BLaER1 treated with 17β-estradiol and CSF1 and Interleukin-3, amounts not matched to agents 10 nM and 100 nM (cell line): ENCODE measurements at regions not wholly inside any gene's neighbourhood (a gene's known extent, or its start where the extent isn't known, plus 50 kb on each side); places are given as distances from the start of the nearest gene placed in this dataset.

ENCODE experiments used
- H3K27ac ChIP-seq, 11 experiments: shearing (Covaris generic); formaldehyde crosslinking; 2 replicates each; pipeline ENCODE4 v1.8.1; 2022
- H3K27me3 ChIP-seq, 11 experiments: shearing (Covaris generic); formaldehyde crosslinking; 2 replicates each; pipeline ENCODE4 v1.8.1; 2022
- H3K36me3 ChIP-seq, 11 experiments: shearing (Covaris generic); formaldehyde crosslinking; 2 replicates each; pipeline ENCODE4 v1.8.1; 2022
- H3K4me1 ChIP-seq, 10 experiments: shearing (Covaris generic); formaldehyde crosslinking; 2 replicates each; pipeline ENCODE4 v1.8.1; 2022
- H3K4me2 ChIP-seq, 11 experiments: shearing (Covaris generic); formaldehyde crosslinking; 2 replicates each; pipeline ENCODE4 v1.8.1; 2022
- H3K4me3 ChIP-seq, 10 experiments: shearing (Covaris generic); formaldehyde crosslinking; 2 replicates each; pipeline ENCODE4 v1.8.1; 2022
- H3K9ac ChIP-seq, 11 experiments: shearing (Covaris generic); formaldehyde crosslinking; 2 replicates each; pipeline ENCODE4 v1.8.1; 2022
- H3K9me3 ChIP-seq, 11 experiments: shearing (Covaris generic); formaldehyde crosslinking; replicated peaks in 1 of 11; 2 replicates each; pipeline ENCODE4 v1.8.1; 2022
- H4K20me1 ChIP-seq, 11 experiments: shearing (Covaris generic); formaldehyde crosslinking; 2 replicates each; pipeline ENCODE4 v1.8.1; 2022
- Cebpa-rat ChIP-seq, 11 experiments: shearing (Covaris generic); IDR thresholded peaks; 2 replicates each; pipeline ENCODE4 v1.8.1; 2022

- Histone ChIP-seq H3K36me3 (no peaks in the 10 kb centered on the region), H3K9me3 (peaks cover 16 to 31% (median 20%) of the 10 kb centered on the region in 11 experiments; a peak in 19 of 22 replicates), H4K20me1 (no peaks in the 10 kb centered on the region), H3K4me2 (peak overlapping the region; percentile 5 to 81 (median 60); a peak in 19 of 22 replicates), H3K9ac (no peak overlapping the region), H3K27ac (no peak overlapping the region), H3K27me3 (no peaks in the 10 kb centered on the region), H3K4me1 (peaks cover 0 to 16% (median 12%) of the 10 kb centered on the region in 10 experiments; a peak in 18 of 20 replicates), H3K4me3 (no peak overlapping the region; a peak in 1 of 20 replicates)
- TF ChIP-seq Cebpa-rat (IDR thresholded peaks at IDR 0.05), result no peak
Measured at GRCh38 chr20:40073535-40074111, 615.4 kb downstream of the MAFB start.

DNA sequence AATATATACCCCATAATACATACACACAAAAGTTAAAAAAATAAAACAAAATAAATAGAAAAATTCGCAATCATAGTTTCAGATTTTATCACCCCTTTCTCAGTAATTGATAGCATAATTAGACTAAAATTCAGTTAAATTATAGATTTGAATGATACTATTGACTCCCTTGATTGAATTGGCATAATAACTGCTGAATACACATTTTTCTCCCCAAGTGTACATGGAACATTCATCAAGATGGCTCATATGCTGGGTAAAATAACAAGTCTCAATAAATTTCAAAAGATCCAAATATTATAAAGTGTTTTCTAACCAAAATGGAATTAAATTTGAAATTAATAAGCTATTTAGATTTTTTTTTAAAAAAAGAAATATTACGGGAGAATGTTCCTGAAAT lies 616.1 kb downstream of the MAFB start:
- no peaks in the 10 kb centered on the region for H3K27me3 ChIP-seq
- H3K4me2 ChIP-seq, result peak overlapping the region in 6 of 11 experiments; percentile 53 to 81 (median 66); a peak in 7 of 22 replicates
- peaks cover 0 to 16% (median 12%) of the 10 kb centered on the region in 10 experiments; a peak in 18 of 20 replicates for H3K4me1 ChIP-seq
- no peak overlapping the region for H3K27ac ChIP-seq
- no peak for TF ChIP-seq Cebpa-rat (IDR thresholded peaks at IDR 0.05)
- no peak overlapping the region for H3K9ac ChIP-seq
- H3K4me3 ChIP-seq, result no peak overlapping the region
- no peaks in the 10 kb centered on the region for H4K20me1 ChIP-seq
- H3K9me3 ChIP-seq, result peaks cover 23 to 38% (median 27%) of the 10 kb centered on the region in 11 experiments; a peak in 19 of 22 replicates
- no peaks in the 10 kb centered on the region for H3K36me3 ChIP-seq

DNA sequence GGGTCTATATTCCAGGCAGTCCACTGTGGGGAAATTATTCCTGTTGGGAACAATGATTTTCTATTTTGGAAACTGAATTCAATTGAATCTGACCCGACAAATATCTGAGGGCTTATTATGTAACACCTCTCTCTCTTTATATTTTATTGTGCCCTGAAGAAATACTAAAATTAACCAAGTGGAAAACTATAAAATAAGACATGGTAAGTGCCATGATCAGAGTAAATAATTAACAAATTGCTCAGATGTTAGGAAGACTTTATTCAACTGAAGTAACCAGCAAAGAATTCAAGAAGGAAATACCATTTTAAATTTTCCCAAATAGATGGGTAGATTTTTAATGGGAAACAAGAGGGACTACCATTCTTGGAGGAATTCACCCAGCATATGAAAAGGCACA lies 632.9 kb downstream of the MAFB start:
- peaks cover 0 to under 1% (median 0%) of the 10 kb centered on the region in 10 experiments; a peak in 1 of 20 replicates for H3K4me1 ChIP-seq
- no peak overlapping the region for H3K27ac ChIP-seq
- H3K9me3 ChIP-seq, result peaks cover 14 to 30% (median 27%) of the 10 kb centered on the region in 11 experiments
- no peaks in the 10 kb centered on the region for H3K27me3 ChIP-seq
- H4K20me1 ChIP-seq, result no peaks in the 10 kb centered on the region
- no peaks in the 10 kb centered on the region for H3K36me3 ChIP-seq
- no peak overlapping the region for H3K4me2 ChIP-seq
- no peak overlapping the region for H3K4me3 ChIP-seq
- H3K9ac ChIP-seq, result no peak overlapping the region
- TF ChIP-seq Cebpa-rat (IDR thresholded peaks at IDR 0.05), result no peak

- H3K9ac ChIP-seq, result no peak overlapping the region
- H3K9me3 ChIP-seq, result peaks cover 10 to 25% (median 23%) of the 10 kb centered on the region in 11 experiments
- H3K4me3 ChIP-seq, result no peak overlapping the region
- H3K4me2 ChIP-seq, result no peak overlapping the region
- TF ChIP-seq Cebpa-rat (IDR thresholded peaks at IDR 0.05), result no peak
- peaks cover 0 to 5% (median 0%) of the 10 kb centered on the region in 10 experiments; a peak in 3 of 20 replicates for H3K4me1 ChIP-seq
- H4K20me1 ChIP-seq, result no peaks in the 10 kb centered on the region
- H3K27ac ChIP-seq, result no peak overlapping the region
- H3K36me3 ChIP-seq, result no peaks in the 10 kb centered on the region
- H3K27me3 ChIP-seq, result no peaks in the 10 kb centered on the region
Measured at GRCh38 chr20:40055711-40056110, 633.3 kb downstream of the MAFB start.

DNA sequence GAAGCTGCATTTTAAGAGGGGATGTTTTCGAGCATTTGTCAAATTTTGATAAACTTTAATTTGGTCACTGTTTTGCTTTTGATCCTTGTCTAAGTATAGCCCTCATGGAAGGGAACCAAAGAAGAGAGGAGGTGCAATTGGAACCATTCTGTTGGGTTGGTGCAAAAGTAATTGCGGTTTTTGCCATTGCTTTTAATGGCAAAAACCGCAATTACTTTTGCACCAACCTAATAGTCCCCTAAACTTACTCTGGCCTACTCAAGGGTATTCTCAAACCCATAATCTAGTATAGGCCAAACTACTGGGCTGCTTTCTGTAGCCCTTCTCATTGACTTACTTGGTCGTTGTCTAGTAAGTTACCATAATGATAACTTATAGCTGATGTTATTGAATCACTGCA lies 634.7 kb downstream of the MAFB start:
- H3K4me3 ChIP-seq, result no peak overlapping the region
- H4K20me1 ChIP-seq, result no peaks in the 10 kb centered on the region
- TF ChIP-seq Cebpa-rat (IDR thresholded peaks at IDR 0.05), result no peak
- H3K9ac ChIP-seq, result no peak overlapping the region
- H3K27ac ChIP-seq, result no peak overlapping the region
- H3K4me2 ChIP-seq, result no peak overlapping the region
- no peaks in the 10 kb centered on the region for H3K36me3 ChIP-seq
- peaks cover 0 to 11% (median 9%) of the 10 kb centered on the region in 11 experiments; a peak in 11 of 22 replicates for H3K9me3 ChIP-seq
- H3K4me1 ChIP-seq, result peaks cover 0 to 16% (median 0%) of the 10 kb centered on the region in 10 experiments; a peak in 4 of 20 replicates
- no peaks in the 10 kb centered on the region for H3K27me3 ChIP-seq

GRCh38 chr20:40050596-40050995 lies 638.4 kb downstream of the MAFB start:
- Histone ChIP-seq H3K27ac (peak overlapping the region in 3 of 11 experiments; percentile 61 to 84 (median 82); a peak in 4 of 22 replicates), H3K9me3 (no peaks in the 10 kb centered on the region), H3K9ac (0 out of 22 replicates have a peak overlapping the region, but pooled peaks of 1 of the 11 experiments have one; percentile 67), H3K4me2 (peak overlapping the region in 2 of 11 experiments; percentile 50 to 70; a peak in 4 of 22 replicates), H3K36me3 (no peaks in the 10 kb centered on the region), H3K4me3 (no peak overlapping the region), H3K4me1 (peaks cover 0 to 26% (median 0%) of the 10 kb centered on the region in 10 experiments; a peak in 4 of 20 replicates), H4K20me1 (no peaks in the 10 kb centered on the region), H3K27me3 (no peaks in the 10 kb centered on the region)
- TF ChIP-seq Cebpa-rat (IDR thresholded peaks at IDR 0.05), result no peak

GRCh38 chr20:40049854-40050253 lies 639.2 kb downstream of the MAFB start:
- H3K4me3 ChIP-seq, result no peak overlapping the region
- H4K20me1 ChIP-seq, result no peaks in the 10 kb centered on the region
- H3K9me3 ChIP-seq, result no peaks in the 10 kb centered on the region
- peaks cover 0 to 26% (median 0%) of the 10 kb centered on the region in 10 experiments; a peak in 4 of 20 replicates for H3K4me1 ChIP-seq
- peak overlapping the region in 1 of 11 experiments; percentile 67; a peak in 1 of 22 replicates for H3K9ac ChIP-seq
- TF ChIP-seq Cebpa-rat (IDR thresholded peaks at IDR 0.05), result no peak
- H3K4me2 ChIP-seq, result peak overlapping the region in 2 of 11 experiments; percentile 53 to 70; a peak in 4 of 22 replicates
- H3K36me3 ChIP-seq, result no peaks in the 10 kb centered on the region
- H3K27me3 ChIP-seq, result no peaks in the 10 kb centered on the region
- H3K27ac ChIP-seq, result peak overlapping the region in 3 of 11 experiments; percentile 61 to 84 (median 82); a peak in 6 of 22 replicates

GRCh38 chr20:40046703-40047102 lies 642.3 kb downstream of the MAFB start:
- no peak overlapping the region for H3K27ac ChIP-seq
- no peak overlapping the region for H3K4me2 ChIP-seq
- no peak for TF ChIP-seq Cebpa-rat (IDR thresholded peaks at IDR 0.05)
- peaks cover 0 to 26% (median 0%) of the 10 kb centered on the region in 10 experiments; a peak in 4 of 20 replicates for H3K4me1 ChIP-seq
- H4K20me1 ChIP-seq, result no peaks in the 10 kb centered on the region
- no peaks in the 10 kb centered on the region for H3K9me3 ChIP-seq
- H3K4me3 ChIP-seq, result no peak overlapping the region
- no peaks in the 10 kb centered on the region for H3K36me3 ChIP-seq
- H3K27me3 ChIP-seq, result no peaks in the 10 kb centered on the region
- H3K9ac ChIP-seq, result no peak overlapping the region

DNA sequence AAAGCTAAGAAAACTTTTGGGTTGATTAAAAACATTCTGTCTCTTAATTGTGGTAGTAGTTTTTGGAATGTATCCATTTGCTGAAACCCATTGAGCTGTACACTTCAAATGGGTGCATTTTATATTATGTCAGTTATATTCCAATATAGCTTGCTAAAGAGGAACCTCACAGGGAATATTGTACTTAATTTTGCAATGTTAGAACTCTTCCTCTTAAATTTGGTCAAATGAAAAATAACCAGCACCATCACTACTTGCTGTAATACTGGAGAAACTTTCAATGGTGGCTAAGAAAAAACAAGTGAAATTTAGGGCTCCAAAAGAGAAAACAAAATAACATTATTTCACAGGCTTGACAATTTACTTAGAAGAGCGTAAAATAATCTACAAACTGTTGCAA lies 651.5 kb downstream of the MAFB start:
- no peak overlapping the region for H3K27ac ChIP-seq
- no peaks in the 10 kb centered on the region for H3K27me3 ChIP-seq
- no peak overlapping the region for H3K9ac ChIP-seq
- H3K4me2 ChIP-seq, result peak overlapping the region in 2 of 11 experiments; percentile 23 to 36; a peak in 2 of 22 replicates
- no peaks in the 10 kb centered on the region for H3K36me3 ChIP-seq
- H3K9me3 ChIP-seq, result no peaks in the 10 kb centered on the region
- H3K4me1 ChIP-seq, result peaks cover 0 to 52% (median 0%) of the 10 kb centered on the region in 10 experiments; a peak in 7 of 20 replicates
- no peaks in the 10 kb centered on the region for H4K20me1 ChIP-seq
- no peak for TF ChIP-seq Cebpa-rat (IDR thresholded peaks at IDR 0.05)
- H3K4me3 ChIP-seq, result no peak overlapping the region
